ENCODE measurements at regions not wholly inside any gene's neighbourhood (a gene's known extent, or its start where the extent isn't known, plus 50 kb on each side); places are given as distances from the start of the nearest gene placed in this dataset.
A peak's percentile ranks its signal among the peaks of the same experiment; 100 is the strongest.
"Not testable (repeated sequence)": the region's sequence is repeated elsewhere in the genome, so short reads cannot be mapped to it uniquely, and the experiment has no call there.

DNA sequence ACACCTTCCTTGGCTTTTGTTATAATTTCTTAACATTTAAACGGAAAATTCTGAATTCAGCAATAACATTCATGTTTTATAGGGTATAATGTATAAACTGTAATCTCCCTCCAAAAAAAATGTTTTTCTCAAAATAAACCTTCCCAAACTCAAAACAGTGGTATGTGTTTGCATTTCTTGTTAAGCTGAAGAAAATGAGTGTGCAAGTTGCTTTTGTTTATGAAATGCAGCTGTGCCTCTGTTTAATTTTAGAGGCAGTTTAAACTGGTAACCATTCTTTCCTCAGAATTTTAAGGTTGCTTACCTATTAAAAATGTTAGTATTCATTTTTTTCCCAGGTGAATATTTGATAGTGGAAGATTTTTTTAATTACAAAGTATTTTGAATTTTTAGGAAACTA, 105.0 kb upstream of the ANKRD50 start:
- DNase-seq = no peak

DNA sequence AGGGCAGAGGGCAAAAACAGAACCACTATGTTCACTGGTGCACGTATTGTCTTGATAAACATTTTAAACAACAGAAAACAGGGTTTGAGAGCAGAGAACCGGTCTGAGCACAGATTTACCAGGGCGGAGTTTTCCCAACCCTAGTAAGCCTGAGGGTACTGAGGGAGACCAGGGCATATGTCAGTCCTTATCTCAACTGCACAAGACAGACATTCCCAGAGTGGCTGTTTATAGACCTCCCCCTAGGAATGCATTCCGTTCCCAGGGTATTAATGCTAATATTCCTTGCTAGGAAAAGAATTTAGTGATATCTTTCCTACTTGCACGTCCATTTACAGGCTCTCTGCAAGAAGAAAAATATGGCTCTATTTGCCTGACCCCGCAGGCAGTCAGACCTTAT, 99.7 kb upstream of the ANKRD50 start:
- not testable (repeated sequence) for DNase-seq

DNA sequence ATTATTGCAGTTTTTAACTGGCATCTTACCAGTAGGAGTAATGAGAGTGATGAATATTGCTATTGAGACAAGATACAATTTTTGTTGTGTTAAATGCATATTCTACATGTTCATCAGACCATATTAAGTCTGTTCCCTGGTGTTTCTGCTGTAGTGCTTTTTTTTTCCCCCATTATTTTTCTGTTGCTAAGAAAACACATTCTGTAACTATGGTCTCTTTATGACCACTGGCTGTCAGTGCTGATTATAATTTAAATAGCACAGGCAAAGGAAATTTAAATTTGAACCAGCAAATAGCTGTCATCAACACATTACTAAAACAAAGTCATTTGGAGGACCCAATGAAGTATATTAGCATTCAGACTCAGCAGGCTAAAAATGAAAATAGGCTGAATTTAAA, 98.3 kb upstream of the ANKRD50 start:
- DNase-seq = no peak

DNA sequence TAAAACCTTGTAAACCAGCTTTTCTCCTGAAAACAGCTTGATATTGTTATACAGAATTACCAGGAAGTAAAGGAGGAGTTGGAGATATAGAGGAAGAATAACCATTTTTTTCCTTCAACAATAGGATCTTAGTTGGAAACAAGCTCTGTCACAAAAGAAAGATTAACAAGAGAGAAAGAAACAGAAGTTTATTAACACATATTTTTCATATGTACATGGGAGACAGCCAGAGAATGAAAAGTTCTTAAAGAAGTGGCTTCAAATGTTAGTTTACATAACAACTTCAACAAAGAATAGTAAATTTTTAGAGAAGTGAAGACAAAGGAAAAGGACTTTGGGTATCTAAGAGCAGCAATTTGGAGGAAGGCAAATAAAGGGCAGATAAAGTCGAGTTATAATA, 94.9 kb upstream of the ANKRD50 start:
- DNase-seq = no peak

DNA sequence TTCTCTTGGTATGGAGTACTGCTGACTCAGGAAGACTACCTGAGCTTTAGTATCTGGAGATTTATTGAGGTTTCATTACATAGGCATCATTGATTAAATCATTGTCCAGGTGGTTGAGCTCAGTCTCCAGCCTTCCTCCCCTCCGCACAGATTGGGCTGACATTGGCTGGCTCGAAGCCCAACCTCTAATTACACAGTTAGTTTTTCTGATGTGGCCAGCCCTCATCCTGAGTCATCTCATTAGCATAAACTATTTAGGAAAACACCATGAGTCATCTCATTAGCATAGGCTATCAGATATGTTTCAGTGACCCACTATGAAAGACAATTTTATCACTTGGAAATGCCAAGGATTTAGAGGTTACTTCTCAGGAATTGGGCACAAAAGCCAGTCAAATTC, 93.9 kb upstream of the ANKRD50 start:
- peak in 2 of 56 donors; percentile 0 to 1 for DNase-seq

DNA sequence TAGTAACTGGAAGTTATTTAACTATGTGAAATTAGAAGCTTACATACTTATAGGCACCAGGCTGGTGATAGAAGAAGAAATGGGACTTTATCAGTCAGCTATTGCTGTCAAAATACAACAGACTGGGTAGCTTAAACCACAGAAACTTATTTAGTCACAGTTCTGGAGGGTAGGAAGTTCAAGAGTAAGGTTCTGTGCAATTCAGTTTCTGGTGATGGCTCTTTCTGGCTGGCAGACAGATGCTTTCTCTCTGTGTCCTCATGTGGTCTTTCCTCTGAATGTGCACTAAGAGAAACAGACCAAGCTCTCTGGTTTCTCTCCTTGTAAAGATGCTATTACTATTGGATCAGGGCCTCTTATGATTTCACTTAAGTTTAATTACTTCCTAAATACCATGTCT, 92.1 kb upstream of the ANKRD50 start:
- no peak for DNase-seq

DNA sequence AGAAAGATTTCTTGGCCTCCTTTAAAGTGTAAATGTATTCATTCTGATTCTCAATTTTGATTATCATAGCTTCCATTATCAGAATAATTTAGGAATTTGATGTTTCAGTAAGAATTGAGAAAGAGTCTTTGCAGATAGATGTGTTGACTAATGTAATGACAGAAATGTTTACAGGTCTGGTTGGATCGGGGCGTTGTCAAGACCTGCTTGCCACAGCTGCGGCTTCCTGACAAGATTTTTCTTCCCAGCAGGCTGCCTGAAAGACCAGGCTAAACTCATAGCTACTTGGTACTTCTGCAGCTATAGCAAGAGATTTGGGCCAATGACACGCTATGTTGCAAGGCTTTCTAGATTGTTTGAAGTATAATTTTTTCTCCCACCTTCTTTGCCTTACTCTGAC, 91.5 kb upstream of the ANKRD50 start:
- DNase-seq = no peak

DNA sequence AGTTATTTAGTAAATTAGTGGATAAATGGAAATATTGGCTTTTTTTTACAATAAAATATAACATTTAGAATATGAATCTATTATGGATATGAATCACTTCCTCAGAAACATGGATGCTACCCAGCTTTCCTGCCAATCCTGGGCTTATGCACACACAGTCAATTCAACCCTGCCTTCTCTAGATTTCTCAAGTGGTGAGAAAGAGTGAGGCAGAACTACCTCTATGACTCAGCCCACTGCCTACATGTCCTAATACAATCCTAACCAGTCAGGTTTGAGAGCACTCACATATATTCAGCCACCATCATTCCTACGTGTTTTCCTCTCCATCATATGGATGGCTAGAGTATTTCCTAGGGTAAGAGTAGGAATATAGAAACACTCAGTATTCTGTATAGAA, 91.1 kb upstream of the ANKRD50 start:
- no peak for DNase-seq

DNA sequence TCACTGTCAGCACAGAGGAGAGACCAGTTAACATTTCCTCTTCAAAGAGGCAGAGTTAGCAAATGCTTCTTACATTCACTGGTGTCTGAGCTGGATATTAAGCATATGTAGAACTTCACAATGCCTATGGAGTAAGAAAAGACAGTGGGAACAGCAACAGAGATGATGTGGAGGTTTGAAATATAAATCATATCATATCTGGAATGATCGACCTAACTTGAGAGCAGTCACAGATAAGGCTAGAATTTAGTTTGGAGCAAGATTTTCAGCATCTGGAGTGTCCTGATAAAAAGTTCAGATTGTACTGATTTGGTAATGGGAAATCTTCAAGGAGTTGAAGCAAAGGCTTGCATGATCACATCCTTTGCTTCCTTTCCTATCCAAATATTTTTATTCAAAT, 90.5 kb upstream of the ANKRD50 start:
- no peak for DNase-seq

DNA sequence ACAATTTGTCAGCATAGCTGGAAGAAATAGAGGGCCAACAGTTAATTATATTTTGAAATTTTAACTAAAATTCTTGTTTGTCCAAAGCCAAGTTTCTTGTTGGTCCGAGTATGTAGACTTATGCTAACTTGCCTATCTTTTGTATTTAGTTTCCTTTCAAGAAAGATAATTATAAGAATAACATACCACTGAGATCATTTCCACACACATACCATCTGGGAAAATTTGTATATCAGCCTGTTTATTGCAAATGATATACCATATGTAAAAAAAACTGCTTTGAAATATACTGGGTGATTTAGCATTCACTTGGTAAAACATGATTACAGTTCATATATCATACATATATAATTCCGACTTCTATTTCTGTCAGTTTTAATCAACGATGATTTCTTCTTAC, 84.7 kb upstream of the ANKRD50 start:
- DNase-seq = no peak

DNA sequence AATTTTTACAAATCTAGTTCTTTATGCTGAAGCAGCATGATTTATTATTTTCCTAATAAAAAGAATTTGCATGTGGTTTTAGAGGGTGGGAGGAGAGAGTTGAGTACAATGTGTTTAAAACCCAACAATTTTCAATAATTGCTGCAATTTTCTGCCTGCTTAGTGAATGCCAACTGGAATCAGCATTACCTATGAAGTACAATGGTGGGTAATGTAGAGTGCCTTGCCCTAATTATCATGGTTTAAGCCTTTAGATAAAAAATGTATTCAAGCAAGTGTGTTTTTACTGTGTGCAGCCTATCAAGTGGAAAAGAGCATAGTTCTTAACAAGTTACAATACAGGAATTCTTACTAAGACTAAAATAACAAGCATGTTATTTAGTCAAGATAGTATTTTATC, 77.9 kb upstream of the ANKRD50 start:
- DNase-seq = no peak

DNA sequence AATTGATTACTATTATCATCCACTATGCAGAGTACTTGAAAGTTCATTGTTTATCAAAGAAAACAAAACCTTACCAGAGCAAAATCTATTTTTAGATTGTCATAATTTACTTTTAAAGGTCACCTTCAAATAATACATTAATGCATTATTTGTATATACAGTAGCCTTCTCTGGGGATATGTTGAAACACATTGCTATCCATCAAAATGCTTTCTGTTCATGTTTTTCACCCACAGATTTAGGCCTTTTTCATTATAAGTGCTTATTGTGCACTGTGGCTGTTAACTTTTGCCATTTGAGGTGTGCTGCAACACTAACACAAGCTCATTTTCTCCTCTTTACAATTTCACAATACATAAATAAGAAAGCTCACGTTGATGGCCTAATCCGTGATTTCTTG, 74.1 kb upstream of the ANKRD50 start:
- DNase-seq = no peak

DNA sequence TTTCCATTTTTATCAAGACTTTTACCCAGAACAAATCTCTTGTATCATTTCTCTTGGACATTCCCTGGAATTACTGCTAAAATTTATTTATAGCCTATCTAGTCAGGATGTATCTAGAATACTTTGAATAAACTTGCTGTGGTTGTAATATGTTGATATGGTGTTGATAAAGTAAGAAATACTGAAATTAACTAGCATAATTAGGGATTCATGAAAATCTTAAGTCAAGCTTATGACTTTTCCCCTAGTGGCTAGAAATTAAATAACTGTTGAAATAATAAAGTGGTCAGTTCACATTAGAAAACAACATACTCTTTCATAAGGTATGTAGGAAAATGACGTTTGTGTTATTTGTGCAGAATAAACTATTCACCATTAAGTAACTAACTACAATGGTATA, 73.1 kb upstream of the ANKRD50 start:
- DNase-seq = no peak

DNA sequence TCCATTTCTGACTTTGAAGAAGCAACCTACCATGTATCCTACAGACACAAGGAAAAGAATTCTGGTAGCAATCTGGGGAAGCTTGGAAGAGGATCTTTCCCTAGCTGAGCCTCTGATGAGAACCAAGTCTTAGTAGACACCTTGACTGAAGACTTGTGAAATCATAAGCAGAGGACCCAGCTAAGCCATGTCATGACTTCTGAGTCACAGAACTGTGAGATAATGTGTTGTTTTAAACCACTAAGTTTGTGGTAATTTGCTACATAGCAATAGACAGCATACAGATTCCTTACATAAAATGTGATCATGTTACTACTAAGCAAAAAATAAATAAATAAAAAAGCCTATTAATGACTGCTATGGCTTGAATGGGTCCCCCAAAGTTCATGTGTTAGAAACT, 71.3 kb upstream of the ANKRD50 start:
- no peak for DNase-seq

DNA sequence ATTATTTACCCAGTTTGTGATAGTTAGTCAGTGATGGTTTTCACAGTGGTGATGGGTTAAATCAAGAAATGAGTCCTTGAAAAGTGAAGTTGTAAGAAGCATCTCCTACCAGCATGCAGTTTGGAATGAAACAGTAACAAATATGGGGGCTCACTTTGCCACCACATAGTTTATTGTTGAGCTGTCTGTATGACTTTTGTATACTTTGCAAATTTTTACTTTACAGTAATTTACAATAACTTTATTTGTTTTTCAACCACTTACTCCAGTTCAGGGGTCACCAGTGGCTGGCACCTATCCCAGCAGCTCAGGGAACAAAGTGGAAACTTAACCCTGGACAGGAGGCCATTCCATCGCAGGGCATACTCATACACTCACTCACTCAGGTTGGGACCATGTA, 64.5 kb upstream of the ANKRD50 start:
- no peak for DNase-seq

DNA sequence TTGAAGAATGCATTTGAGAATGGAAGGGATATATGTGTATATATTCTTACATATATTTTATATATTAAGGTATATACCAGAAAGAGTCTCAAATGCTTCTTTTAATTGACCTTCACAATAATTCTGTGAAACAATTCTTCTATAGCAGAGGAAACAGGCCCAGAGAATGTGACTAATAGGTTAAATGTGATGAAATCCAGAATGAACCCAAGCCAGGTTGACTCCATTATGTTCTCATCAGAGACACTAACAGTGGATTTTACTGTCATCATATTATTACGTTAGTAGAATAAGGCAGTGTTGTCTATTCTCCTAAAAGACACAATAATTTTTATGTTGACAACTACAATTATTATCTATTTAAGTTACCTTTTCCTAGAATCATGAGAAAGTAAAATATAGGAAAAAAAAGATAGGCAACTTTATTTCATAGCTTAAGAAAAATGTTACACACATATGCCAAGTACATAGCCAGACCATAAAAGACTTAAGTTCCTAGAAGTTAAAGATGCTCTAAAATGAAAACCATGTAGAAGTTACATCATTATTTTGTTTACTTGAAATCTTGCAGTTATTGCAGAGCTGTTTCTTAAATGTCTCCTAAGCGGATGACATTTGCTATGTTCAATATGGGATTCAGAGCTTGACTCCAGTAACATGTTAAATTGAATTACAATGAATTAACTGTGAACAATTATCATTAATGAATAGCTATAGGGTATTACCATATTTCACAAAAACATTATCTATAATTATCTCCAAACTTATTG, 56.2 kb upstream of the ANKRD50 start:
- no peak for DNase-seq

DNA sequence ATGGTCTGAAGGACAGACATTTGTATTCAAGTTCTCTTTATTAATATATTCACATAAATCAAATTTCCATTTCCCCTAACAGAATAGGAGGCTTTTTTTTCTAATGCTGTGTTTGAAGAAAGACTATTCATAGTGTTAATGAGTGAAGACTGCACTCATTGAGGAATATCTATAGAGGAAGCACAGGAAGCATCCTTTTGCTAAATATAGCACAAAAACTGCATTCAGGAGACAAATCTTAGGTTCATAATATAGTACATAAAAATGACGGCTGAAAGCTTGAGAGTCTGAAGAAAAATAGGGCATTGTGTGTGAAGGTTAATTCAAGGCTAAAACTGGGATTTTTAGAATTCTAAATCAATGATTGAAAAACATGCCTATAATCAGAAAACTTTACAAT, 50.4 kb upstream of the ANKRD50 start:
- DNase-seq = no peak
